ENCODE measurements at regions not wholly inside any gene's neighbourhood (a gene's known extent, or its start where the extent isn't known, plus 50 kb on each side); places are given as distances from the start of the nearest gene placed in this dataset.

GRCh38 chr3:147298511-147298982 is 107.8 kb downstream of the ZIC4 start:
- TF ChIP-seq POLR2AphosphoS5 (IDR thresholded peaks at IDR 0.05; ENCODE audit: low read depth, low read length) (no peak), FOXP2 (optimal IDR thresholded peaks at IDR 0.05; ENCODE audit: borderline replicate concordance, extremely low read depth, extremely low read length, insufficient read depth) (no peak), REST (IDR thresholded peaks at IDR 0.05; ENCODE audit: insufficient read depth in 1 of 2, low read depth in 2 of 2, low read length in 2 of 2) (no peak), SIN3A (IDR thresholded peaks at IDR 0.05; ENCODE audit: borderline replicate concordance, insufficient read depth, low read length) (no peak), TAF1 (IDR thresholded peaks at IDR 0.05; ENCODE audit: borderline replicate concordance, insufficient read depth, low read length) (no peak)

Measured in PFSK-1 (cell line).